C4-2B (cell line): ENCODE measurements at regions not wholly inside any gene's neighbourhood (a gene's known extent, or its start where the extent isn't known, plus 50 kb on each side); places are given as distances from the start of the nearest gene placed in this dataset.

Source experiments
- H3K27ac ChIP-seq: fragments of 450-650 bp; 2 replicates; pipeline ENCODE4 v1.5.1; 2017
- ZFX ChIP-seq: fragments of 450-650 bp; IDR thresholded peaks from 2 replicates; pipeline ENCODE4 v1.6.1; 2017
- TF ChIP-seq, protein P1 (sequence below): fragments of 450-650 bp; conservative IDR thresholded peaks from 2 replicates; pipeline ENCODE4 v1.5.1; 2017; ENCODE audit warnings: mild to moderate bottlenecking

DNA sequence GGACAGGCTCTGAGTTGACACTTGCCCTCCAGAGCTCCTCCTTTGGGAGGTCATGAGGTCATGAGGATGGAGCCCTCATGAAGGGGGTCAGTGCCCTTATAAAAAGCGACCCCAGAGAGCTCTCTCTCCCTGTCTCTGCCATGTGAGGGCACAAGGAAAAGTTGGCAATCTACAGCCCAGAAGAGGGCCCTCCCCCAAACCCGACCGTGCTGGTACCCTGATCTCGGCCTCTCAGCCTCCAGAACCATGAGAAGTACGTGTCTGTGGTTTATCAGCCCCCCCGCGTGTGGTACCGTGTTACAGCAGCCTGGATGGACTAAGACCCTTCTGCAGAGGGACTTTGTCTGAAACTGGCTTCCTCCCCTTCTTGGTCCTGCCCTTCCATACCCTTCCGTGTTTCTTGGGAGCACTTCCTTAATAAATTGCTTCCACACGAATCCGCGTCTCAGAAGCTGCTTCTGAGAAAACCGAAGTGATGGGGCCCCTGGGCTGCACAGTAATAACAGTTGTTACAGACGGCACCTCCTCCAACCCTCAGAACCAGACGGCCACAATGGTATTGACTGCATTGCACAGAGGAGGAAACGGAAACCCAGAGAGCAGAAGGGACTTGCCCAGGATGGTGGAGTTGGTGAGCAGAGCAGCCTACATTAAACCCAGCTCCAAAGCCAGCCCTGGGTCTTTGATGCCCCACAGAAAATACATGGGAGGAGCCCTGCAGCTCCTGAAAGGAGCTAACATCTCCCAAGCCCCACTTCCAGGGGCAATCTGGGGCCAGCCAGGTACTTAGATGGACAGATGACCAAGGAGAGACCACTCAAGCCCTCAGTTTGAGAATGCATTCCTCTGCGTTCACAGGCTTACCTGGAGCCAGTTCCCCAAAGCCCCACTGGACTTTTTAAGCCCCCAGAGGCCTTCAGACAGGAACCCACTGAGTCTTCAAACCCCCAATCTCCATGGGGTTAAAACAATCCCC is 242.7 kb downstream of the BCOR start:
- peak overlapping the region; percentile 81 for H3K27ac ChIP-seq
- TF ChIP-seq, protein P1, sequence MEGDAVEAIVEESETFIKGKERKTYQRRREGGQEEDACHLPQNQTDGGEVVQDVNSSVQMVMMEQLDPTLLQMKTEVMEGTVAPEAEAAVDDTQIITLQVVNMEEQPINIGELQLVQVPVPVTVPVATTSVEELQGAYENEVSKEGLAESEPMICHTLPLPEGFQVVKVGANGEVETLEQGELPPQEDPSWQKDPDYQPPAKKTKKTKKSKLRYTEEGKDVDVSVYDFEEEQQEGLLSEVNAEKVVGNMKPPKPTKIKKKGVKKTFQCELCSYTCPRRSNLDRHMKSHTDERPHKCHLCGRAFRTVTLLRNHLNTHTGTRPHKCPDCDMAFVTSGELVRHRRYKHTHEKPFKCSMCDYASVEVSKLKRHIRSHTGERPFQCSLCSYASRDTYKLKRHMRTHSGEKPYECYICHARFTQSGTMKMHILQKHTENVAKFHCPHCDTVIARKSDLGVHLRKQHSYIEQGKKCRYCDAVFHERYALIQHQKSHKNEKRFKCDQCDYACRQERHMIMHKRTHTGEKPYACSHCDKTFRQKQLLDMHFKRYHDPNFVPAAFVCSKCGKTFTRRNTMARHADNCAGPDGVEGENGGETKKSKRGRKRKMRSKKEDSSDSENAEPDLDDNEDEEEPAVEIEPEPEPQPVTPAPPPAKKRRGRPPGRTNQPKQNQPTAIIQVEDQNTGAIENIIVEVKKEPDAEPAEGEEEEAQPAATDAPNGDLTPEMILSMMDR = no peak
- TF ChIP-seq ZFX = no peak

DNA sequence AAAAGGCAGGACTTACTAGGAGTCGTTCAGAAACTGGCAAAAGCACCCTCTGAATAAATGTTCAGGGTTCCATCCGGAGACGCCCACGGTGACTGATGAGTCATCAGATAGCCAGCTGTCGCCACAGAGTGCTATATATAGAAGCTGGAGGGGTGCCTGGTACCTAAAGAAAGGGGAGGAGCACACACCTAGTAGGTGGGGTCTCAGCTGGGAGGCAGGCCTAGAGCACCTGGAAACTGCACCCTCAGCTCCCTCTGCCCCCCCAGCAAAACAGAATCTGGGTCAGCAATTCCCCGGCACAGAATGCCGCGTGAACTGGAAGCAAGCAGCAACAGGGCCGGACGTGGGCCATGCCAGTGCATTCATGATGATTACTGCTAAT is 242.0 kb downstream of the BCOR start:
- TF ChIP-seq, protein P1 = no peak
- TF ChIP-seq ZFX = no peak
- peak overlapping the region; percentile 81 for H3K27ac ChIP-seq

DNA sequence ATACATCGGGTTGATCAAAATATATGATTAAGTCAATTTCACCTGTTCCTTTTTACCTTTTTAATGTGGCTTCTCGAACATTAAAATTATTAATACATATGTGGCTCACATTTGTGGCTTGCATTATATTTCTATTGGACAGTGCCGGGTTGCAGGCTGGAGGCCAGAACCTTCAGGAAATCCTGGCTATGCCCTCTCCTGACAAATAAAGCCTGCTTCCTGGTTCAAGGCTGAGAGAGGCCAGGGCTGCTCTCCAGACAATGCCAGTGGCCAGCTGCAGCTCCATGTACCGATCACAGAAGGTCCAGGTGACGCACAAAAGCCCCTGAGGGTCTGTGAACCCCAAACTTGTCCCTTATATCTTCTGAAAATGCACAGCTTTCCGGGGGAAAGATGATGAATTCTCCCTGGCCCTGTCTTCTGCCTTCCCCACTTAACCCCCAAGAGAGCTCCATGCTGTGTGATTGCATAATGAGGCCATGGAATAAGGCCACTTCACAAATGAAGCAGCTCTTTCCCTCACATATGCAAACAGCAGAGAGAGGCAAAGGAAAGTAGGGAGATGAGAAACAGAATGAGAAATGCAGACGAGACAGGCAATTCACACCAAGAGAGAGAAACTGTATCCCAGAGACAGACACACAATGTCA is 241.2 kb downstream of the BCOR start:
- peak overlapping the region; percentile 81 for H3K27ac ChIP-seq
- TF ChIP-seq, protein P1 = no peak
- no peak for TF ChIP-seq ZFX

DNA sequence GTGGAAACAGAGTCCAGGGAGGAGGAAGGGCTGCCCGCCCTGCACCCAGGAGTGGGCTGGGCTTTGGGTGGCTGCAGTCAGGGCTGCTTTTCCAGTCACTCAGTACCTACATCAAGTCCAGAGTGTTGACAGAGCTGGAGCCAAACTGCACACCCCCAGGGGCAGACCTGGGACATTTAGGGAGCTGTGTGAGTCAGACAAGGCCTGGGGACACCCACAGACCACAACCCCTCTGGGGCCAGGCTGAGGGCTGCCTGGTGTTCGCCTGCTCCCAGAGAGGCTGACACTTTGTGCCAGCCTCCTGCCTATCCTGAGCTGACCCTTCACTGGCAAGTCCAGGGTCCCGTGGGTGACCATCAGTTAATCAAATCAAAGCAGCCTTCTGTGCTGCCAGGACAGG is 240.0 kb downstream of the BCOR start:
- no peak for TF ChIP-seq ZFX
- TF ChIP-seq, protein P1 = no peak
- H3K27ac ChIP-seq = peak overlapping the region; percentile 81

DNA sequence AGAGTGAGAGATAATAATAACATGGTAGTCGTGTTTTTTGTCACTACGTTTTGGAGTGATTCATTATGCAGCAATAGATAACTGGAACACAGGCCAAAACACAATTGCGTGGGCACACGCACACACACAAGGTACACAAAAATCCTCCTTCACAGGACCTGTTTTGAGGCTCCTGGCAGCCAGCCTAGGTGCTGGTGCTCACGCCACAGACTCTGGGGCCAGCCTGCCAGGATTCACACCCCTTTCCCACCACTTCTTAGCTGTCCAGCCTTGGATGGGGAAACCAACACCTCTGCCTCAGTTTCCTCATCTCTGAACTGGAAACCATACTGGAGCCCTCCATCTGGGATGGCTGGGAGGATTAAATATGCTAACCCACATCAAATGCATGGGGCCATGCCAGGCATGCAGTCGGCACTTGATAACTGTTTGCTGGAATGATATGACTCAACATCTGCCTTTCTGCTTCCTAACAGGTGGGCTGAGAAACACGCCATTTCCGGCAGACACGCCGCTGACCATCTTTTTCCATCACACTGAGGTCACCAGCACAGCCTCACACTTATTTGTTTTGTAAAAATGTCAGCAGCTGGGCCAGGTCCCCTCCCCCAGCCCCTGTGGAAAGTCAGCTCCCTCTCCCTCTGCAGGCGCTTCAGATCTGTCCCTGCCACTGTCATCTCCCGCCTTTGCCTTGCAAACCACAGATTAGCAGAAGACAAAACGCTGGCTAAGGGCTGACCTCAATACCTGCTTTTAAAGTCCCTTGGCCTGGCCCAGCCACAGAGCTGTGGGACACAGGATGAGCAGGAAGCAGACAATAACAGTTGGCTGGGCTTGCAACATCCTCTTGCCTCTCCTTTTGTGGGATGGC is 237.5 kb downstream of the BCOR start:
- no peak for TF ChIP-seq ZFX
- TF ChIP-seq, protein P1 = no peak
- H3K27ac ChIP-seq = no peak overlapping the region

DNA sequence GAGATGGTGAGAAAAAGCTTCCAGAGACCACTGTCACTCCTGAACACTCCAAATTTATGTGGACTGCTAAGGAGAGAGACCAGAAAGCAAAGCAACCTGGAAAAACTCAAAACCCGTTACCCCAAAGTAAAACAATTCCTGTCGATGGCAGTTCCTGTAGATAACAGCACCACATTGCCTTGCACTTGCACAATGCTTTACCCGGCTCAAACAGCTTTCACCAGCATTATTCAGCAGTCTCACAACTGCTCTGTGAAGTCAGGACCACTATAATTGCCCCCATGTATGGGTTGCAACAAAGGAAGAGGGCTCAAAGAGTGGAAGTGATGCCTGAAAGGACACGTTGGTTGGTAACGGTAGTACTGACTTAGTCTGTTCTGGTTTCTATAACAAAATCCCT is 234.8 kb downstream of the BCOR start:
- TF ChIP-seq ZFX = no peak
- TF ChIP-seq, protein P1 = no peak
- H3K27ac ChIP-seq = no peak overlapping the region
